Ovary (tissue), 7 donors: ENCODE measurements at regions not wholly inside any gene's neighbourhood (a gene's known extent, or its start where the extent isn't known, plus 50 kb on each side); places are given as distances from the start of the nearest gene placed in this dataset.

Experiments used
- DNase-seq, 5 donors: peaks; one replicate each; pipeline ENCODE4 v3.0.0-alpha.2; 2019 to 2020
- H3K27ac ChIP-seq, 2 donors: fragments of 200-600 bp; one replicate each; pipeline versions ENCODE4 v1.5.1 to v1.8.0; 2019 to 2022
- H3K27me3 ChIP-seq: fragments of 200-600 bp; one replicate; pipeline ENCODE4 v1.8.0; 2022
- H3K36me3 ChIP-seq: fragments of 200-600 bp; sonication (generic); one replicate; pipeline ENCODE4 v1.5.1; 2019
- H3K4me1 ChIP-seq: one replicate; pipeline ENCODE4 v1.8.1; 2013; ENCODE audit warnings: mild to moderate bottlenecking, moderate library complexity; ENCODE audit not compliant: insufficient read depth
- H3K4me3 ChIP-seq: fragments of 200-600 bp; sonication (generic); one replicate; pipeline ENCODE4 v1.5.1; 2017
- H3K9me3 ChIP-seq, 2 donors: fragments of 200-600 bp in 1 of 2; sonication (generic) in 1 of 2; one replicate each; pipeline versions ENCODE4 v1.5.1 to v1.8.1; 2013 to 2019; ENCODE audit warnings: mild to moderate bottlenecking in 1 of 2, moderate library complexity in 1 of 2
- EP300 ChIP-seq: sonication (generic); formaldehyde crosslinking; IDR thresholded peaks from one replicate; pipeline ENCODE4 v1.6.1; 2017; ENCODE audit warnings: antibody characterized with exemption
- POLR2A ChIP-seq: fragments of 450-650 bp; IDR thresholded peaks from one replicate; pipeline ENCODE4 v1.6.1; 2017; ENCODE audit warnings: antibody characterized with exemption, mild to moderate bottlenecking, moderate library complexity
- WGBS, 3 donors: extraction: QIAGEN DNeasy Blood & Tissue Kit in 1 of 3; methylation state at CpG; one replicate each; pipeline versions ENCODE4 v1.1.5 to v1.1.7; 2013 to 2017; 5-methylcytosine and 5-hydroxymethylcytosine counted together
- intact Hi-C, 4 donors: fragments of 100-400 bp; cut with DNase I; formaldehyde crosslinking; loops; one replicate each; pipeline versions ENCODE4 v1.11.0 to v1.15.1; 2022 to 2023
- TF ChIP-seq, protein P1 (sequence below), 3 donors: fragments of 450-650 bp in 2 of 3; fragments of 200-600 bp in 1 of 3; IDR thresholded peaks; one replicate each; pipeline versions ENCODE4 v1.5.1 to v1.8.0; 2016 to 2022; ENCODE audit warnings: antibody characterized with exemption in 3 of 3, mild to moderate bottlenecking in 1 of 3
- donor health status: DM: no; HTN: no; CAD: no; lungs with moderate emphysema.
- donor health status: DM: no; HTN: no; CAD: no.
- donor health status: Bipolar disorder and iron deficiency.
- donor health status: DM: no; HTN: no; CAD: no.
- donor health status: DM: yes; HTN: yes; CAD: no.

DNA sequence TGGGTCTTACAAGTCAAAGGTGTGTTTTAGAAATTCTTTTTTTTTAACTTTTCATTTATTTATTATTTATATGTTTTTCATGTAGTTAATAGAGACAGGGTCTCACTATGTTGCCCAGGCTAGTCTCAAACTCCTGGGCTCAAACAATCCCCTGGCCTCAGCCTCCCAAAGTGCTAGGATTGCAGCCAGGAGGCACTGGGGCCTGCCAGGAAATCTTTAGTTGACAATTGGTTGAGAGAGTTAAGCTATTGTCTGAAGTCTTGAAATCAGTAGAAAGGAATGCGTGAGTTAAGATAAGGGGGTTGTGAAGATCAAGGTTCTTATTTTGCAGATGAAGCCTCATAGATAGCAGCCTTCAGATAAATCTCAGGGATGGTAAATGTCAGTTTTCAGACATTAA, 245.4 kb upstream of the GALNT17 start:
- H3K36me3 ChIP-seq: no peaks in the 10 kb centered on the region
- no peak for DNase-seq
- TF ChIP-seq POLR2A (no peak), EP300 (no peak)
- TF ChIP-seq, protein P1, sequence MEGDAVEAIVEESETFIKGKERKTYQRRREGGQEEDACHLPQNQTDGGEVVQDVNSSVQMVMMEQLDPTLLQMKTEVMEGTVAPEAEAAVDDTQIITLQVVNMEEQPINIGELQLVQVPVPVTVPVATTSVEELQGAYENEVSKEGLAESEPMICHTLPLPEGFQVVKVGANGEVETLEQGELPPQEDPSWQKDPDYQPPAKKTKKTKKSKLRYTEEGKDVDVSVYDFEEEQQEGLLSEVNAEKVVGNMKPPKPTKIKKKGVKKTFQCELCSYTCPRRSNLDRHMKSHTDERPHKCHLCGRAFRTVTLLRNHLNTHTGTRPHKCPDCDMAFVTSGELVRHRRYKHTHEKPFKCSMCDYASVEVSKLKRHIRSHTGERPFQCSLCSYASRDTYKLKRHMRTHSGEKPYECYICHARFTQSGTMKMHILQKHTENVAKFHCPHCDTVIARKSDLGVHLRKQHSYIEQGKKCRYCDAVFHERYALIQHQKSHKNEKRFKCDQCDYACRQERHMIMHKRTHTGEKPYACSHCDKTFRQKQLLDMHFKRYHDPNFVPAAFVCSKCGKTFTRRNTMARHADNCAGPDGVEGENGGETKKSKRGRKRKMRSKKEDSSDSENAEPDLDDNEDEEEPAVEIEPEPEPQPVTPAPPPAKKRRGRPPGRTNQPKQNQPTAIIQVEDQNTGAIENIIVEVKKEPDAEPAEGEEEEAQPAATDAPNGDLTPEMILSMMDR (IDR thresholded peaks at IDR 0.05): no peak
- no peak overlapping the region for H3K4me3 ChIP-seq
- intact Hi-C loops: no loop called here
- no peaks in the 10 kb centered on the region for H3K27me3 ChIP-seq
- H3K27ac ChIP-seq: no peak overlapping the region
- 22 to 38% (median 35%) methylated on average over 1 of the region's 1 CpG for WGBS, 3 donors
- H3K4me1 ChIP-seq: no peaks in the 10 kb centered on the region
- H3K9me3 ChIP-seq: no peaks in the 10 kb centered on the region

DNA sequence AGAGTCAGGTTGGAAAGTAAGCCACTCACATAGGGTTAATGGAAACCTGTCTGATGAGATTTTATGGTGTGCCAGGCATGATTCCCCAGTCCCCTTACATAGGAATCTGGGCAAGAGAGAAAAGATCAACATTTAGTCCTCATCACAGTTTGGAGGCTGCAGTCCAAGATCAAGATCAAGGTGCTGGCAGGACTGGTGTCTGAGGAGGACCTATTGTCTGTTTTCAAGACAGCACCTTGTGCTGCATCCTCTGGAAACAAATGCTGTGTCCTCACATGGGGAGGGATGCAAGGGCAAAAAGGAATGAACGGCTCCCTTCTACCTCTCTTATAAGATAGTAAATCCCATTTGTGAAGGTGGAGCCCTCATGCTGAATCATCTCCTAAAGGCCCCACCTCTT, 244.8 kb upstream of the GALNT17 start:
- TF ChIP-seq EP300: no peak
- no peak for TF ChIP-seq POLR2A
- TF ChIP-seq, protein P1 (IDR thresholded peaks at IDR 0.05): no peak
- Histone ChIP-seq H3K4me1 (no peaks in the 10 kb centered on the region), H3K9me3 (no peaks in the 10 kb centered on the region), H3K27ac (no peak overlapping the region), H3K36me3 (no peaks in the 10 kb centered on the region), H3K4me3 (no peak overlapping the region), H3K27me3 (no peaks in the 10 kb centered on the region)
- intact Hi-C loops: no loop called here
- 45 to 50% (median 48%) methylated on average over 1 of the region's 1 CpG for WGBS, 3 donors
- DNase-seq: no peak

DNA sequence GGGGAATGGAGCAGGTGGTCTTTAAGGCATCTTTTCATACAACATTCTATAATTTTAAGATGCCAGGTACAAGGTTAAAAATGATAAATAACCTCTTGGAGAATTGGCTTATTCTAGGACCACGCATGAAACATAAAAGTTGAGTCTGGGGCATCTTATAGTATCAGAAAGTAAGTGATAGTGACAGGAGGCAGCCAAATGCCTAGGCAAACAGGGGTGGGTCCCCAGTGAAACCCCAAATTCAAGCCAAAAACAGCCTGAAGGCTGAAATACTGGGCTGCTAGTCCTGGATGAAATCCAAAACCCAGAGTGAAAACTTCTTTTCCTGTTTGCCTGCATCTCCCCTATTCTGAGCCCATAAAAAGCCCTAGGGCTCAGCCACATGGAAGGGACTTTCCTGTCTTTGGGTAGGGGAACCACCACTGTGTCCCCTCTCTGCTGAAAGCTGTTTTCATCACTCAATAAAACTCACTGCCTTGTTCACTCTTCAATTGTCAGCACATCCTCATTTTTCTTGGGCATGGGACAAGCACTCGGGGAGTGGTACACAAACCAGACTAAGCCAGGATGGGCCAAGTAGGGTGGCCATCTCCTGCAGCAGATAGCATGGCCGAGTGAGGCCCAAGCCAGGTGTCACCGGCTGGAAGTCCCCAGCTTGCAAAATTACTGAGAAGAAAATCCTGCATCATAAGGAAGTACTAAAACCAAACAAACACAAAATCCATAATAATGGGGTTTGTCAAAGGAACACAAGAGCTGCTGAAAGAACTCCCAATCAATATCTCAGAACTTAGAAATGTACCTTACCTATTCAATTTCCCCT, 241.6 kb upstream of the GALNT17 start:
- WGBS, 3 donors: 81 to 86% (median 83%) methylated on average over 4 of the region's 4 CpGs

DNA sequence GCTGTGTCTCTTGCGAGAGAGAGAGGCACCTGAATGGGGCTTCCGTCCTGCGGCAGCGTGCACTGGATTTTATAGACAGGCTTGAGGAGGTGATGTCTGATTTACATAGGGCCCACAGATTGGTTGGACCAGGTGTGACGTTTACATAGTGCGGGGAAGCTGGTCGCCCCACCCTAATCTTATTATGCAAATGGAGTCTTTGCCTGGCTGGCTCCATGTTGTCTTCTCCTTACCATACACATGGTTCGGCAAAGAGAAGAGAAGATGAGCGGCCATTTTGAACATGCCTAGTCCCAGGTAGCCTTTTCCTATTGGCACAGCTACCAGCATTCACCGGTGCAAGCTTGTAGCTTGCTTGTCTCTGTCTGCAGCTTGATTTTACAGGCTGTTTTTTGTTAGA, 238.5 kb upstream of the GALNT17 start:
- H3K27me3 ChIP-seq: no peaks in the 10 kb centered on the region
- no peaks in the 10 kb centered on the region for H3K9me3 ChIP-seq

More for the DNA sequence above, 241.6 kb upstream of the GALNT17 start:
- DNase-seq: no peak
- H3K27ac ChIP-seq: no peak overlapping the region
- no peaks in the 10 kb centered on the region for H3K27me3 ChIP-seq
- no peaks in the 10 kb centered on the region for H3K36me3 ChIP-seq
- peaks cover 4% of the 10 kb centered on the region for H3K4me1 ChIP-seq
- H3K9me3 ChIP-seq: no peaks in the 10 kb centered on the region
- H3K4me3 ChIP-seq: no peak overlapping the region
- intact Hi-C loops: no loop called here
- TF ChIP-seq POLR2A (no peak), EP300 (no peak)
- TF ChIP-seq, protein P1 (IDR thresholded peaks at IDR 0.05): no peak

More for the DNA sequence above, 238.5 kb upstream of the GALNT17 start:
- no peak overlapping the region for H3K27ac ChIP-seq
- WGBS, 3 donors: 92 to 96% (median 96%) methylated on average over 10 of the region's 10 CpGs
- intact Hi-C loops: no loop called here
- no peaks in the 10 kb centered on the region for H3K36me3 ChIP-seq
- TF ChIP-seq, protein P1 (IDR thresholded peaks at IDR 0.05): no peak
- no peak for TF ChIP-seq EP300
- no peak for TF ChIP-seq POLR2A
- DNase-seq: no peak
- H3K4me1 ChIP-seq: peaks cover 8% of the 10 kb centered on the region
- H3K4me3 ChIP-seq: no peak overlapping the region
